MM.1S (cell line): ENCODE measurements at regions not wholly inside any gene's neighbourhood (a gene's known extent, or its start where the extent isn't known, plus 50 kb on each side); places are given as distances from the start of the nearest gene placed in this dataset.

Experiments
- CTCF ChIP-seq: fragments of 300-600 bp; sonication (generic); IDR thresholded peaks from 2 replicates; pipeline ENCODE4 v1.5.1; 2016; ENCODE audit warnings: antibody characterized with exemption, low read length, mixed read lengths
- EZH2 ChIP-seq: fragments of 300-600 bp; sonication (generic); optimal IDR thresholded peaks from 2 replicates; pipeline ENCODE3; 2017; ENCODE audit warnings: low read depth, mild to moderate bottlenecking, antibody characterized with exemption, low read length, mixed read lengths
- EZH2phosphoT487 ChIP-seq: fragments of 300-600 bp; sonication (generic); IDR thresholded peaks from 2 replicates; pipeline ENCODE4 v1.6.1; 2018; ENCODE audit warnings: antibody characterized with exemption, low read length

- TF ChIP-seq CTCF (no peak), EZH2phosphoT487 (no peak), EZH2 (no peak)
Observed at GRCh38 chr20:20941468-20941889, 164.7 kb downstream of the LINC00237 start.
